ENCODE measurements at regions not wholly inside any gene's neighbourhood (a gene's known extent, or its start where the extent isn't known, plus 50 kb on each side); places are given as distances from the start of the nearest gene placed in this dataset.

DNA sequence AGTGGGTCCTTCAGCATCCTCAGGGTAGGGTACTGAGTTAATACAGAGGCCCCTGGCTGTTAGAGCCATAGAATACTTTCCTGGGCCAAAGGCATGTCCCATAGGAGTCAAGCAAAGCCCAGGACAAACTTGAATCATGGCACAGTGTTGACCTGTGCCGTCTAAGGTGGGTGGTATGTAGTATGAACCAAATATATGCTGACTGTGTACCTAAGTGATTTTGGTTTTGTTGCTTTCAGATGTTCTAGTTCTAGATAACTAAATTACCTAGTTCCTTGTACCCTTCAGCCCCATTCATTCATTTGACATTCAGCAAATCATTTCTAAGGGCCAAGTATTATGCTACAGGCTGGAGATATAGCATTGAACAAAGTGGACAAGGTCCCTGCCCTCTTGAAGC is 61.3 kb upstream of the GPRC5B start:
- H3K9me3 ChIP-seq, result no peaks in the 10 kb centered on the region
- ATAC-seq (no peak), DNase-seq (no peak)
- no peaks in the 10 kb centered on the region for H3K4me1 ChIP-seq
- WGBS, 4 donors, result 77 to 89% (median 87%) methylated on average over 1 of the region's 1 CpG
- H3K4me3 ChIP-seq, result no peak overlapping the region
- no peak overlapping the region for H3K27ac ChIP-seq
- TF ChIP-seq, protein P1, sequence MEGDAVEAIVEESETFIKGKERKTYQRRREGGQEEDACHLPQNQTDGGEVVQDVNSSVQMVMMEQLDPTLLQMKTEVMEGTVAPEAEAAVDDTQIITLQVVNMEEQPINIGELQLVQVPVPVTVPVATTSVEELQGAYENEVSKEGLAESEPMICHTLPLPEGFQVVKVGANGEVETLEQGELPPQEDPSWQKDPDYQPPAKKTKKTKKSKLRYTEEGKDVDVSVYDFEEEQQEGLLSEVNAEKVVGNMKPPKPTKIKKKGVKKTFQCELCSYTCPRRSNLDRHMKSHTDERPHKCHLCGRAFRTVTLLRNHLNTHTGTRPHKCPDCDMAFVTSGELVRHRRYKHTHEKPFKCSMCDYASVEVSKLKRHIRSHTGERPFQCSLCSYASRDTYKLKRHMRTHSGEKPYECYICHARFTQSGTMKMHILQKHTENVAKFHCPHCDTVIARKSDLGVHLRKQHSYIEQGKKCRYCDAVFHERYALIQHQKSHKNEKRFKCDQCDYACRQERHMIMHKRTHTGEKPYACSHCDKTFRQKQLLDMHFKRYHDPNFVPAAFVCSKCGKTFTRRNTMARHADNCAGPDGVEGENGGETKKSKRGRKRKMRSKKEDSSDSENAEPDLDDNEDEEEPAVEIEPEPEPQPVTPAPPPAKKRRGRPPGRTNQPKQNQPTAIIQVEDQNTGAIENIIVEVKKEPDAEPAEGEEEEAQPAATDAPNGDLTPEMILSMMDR (IDR thresholded peaks at IDR 0.05), result no peak
- no peak for TF ChIP-seq POLR2A (IDR thresholded peaks at IDR 0.05)
- H3K27me3 ChIP-seq, result peaks cover 0 to 33% (median 0%) of the 10 kb centered on the region in 9 donors
- intact Hi-C loops (cut with DNase I), result no loop called here
- no peaks in the 10 kb centered on the region for H3K36me3 ChIP-seq

DNA sequence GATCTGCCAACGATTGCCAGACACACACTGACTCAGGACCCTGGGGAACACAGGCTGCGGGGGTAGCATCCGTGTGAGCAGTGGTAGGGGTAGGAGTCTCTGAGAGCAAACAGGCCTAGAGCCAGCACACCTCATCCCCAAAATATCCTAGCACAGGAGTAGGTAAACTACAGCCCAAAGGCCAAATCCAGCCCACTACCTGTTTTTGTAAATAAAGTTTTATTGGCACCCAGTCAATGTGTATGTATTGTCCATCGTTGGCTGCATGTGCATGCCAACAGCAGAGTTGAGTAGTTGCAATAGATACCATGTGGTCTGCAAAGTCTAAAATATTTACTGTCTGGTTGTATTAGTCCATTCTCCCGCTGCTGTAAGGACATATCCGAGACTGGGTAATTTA is 55.5 kb upstream of the GPRC5B start:
- DNase-seq (no peak), ATAC-seq (no peak)
- TF ChIP-seq POLR2A (IDR thresholded peaks at IDR 0.05), result no peak
- TF ChIP-seq, protein P1 (IDR thresholded peaks at IDR 0.05), result no peak
- Histone ChIP-seq H3K9me3 (no peaks in the 10 kb centered on the region), H3K4me3 (no peak overlapping the region), H3K4me1 (no peaks in the 10 kb centered on the region), H3K27ac (no peak overlapping the region), H3K36me3 (no peaks in the 10 kb centered on the region), H3K27me3 (peaks cover 0 to 10% (median 0%) of the 10 kb centered on the region in 9 donors)
- WGBS, 4 donors, result 41 to 65% (median 53%) methylated on average over 6 of the region's 6 CpGs
- intact Hi-C loops (cut with DNase I), result no loop called here

DNA sequence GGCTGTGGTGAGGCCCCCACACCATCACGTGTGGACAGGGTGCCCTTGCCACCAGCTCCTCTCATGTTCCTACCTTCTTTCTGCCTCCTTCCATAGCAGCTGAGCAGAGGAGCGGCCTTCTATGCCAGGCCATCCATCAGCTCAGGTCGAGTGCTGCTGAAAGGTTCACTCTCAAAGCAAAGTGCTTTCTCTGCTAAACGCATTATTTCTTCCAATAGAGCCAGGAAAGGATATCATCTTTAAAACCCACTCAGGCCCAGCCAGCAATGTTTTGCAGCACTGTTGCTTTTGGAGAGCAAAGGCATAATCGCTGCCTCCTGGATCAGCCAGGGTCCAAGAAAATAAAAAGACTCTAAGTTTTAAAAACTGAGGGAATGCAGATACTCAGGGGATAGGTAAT is 54.9 kb upstream of the GPRC5B start:
- no peaks in the 10 kb centered on the region for H3K9me3 ChIP-seq
- no peak for TF ChIP-seq POLR2A (IDR thresholded peaks at IDR 0.05)
- TF ChIP-seq, protein P1 (IDR thresholded peaks at IDR 0.05), result no peak
- DNase-seq (no peak), ATAC-seq (no peak)
- intact Hi-C loops (cut with DNase I), result no loop called here
- 63 to 72% (median 67%) methylated on average over 5 of the region's 5 CpGs for WGBS, 4 donors
- H3K36me3 ChIP-seq, result no peaks in the 10 kb centered on the region
- peaks cover 0 to 15% (median 0%) of the 10 kb centered on the region in 9 donors for H3K27me3 ChIP-seq
- no peaks in the 10 kb centered on the region for H3K4me1 ChIP-seq
- H3K4me3 ChIP-seq, result no peak overlapping the region
- H3K27ac ChIP-seq, result no peak overlapping the region

DNA sequence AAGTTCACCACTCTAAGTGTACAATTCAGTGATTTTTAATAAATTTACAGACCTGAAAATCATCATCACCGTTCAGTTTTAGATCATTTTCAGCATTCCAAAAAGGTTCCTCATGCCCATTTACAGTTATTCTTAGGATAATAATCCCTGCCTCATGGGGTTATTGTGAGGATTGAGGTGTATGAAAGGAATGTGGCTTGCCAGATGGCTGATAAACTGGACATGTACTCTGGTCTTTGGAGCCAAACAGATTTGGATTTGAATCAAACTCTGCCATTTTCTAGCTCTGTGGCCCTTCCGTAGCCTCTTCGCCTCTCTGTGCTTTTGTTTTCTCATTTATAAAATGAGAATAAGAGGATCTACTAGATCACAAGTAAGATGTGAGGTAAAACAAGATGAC is 53.9 kb upstream of the GPRC5B start:
- intact Hi-C loops (cut with DNase I), result no loop called here
- Histone ChIP-seq H3K9me3 (no peaks in the 10 kb centered on the region), H3K27ac (no peak overlapping the region), H3K27me3 (peaks cover 0 to 17% (median 0%) of the 10 kb centered on the region in 9 donors), H3K4me3 (no peak overlapping the region), H3K36me3 (no peaks in the 10 kb centered on the region), H3K4me1 (no peaks in the 10 kb centered on the region)
- WGBS, 4 donors, result 78 to 87% (median 81%) methylated on average over 3 of the region's 3 CpGs
- TF ChIP-seq, protein P1 (IDR thresholded peaks at IDR 0.05), result no peak
- no peak for TF ChIP-seq POLR2A (IDR thresholded peaks at IDR 0.05)
- ATAC-seq (no peak), DNase-seq (no peak)

All from heart left ventricle (tissue), 16 donors.